H1 (cell line): ENCODE measurements at regions not wholly inside any gene's neighbourhood (a gene's known extent, or its start where the extent isn't known, plus 50 kb on each side); places are given as distances from the start of the nearest gene placed in this dataset.

Experiments used
- CTCF ChIA-PET: fragments of 300-600 bp; sonication (Branson Sonifier 250); formaldehyde crosslinking; loops from one replicate; lab custom pipeline; 2021; ENCODE audit not compliant: partially characterized antibody; lab: Charles Lee
- POLR2A ChIA-PET: fragments of 300-600 bp; sonication (Branson Sonifier 250); formaldehyde crosslinking; loops from one replicate; lab custom pipeline; 2021; ENCODE audit warnings: inconsistent platforms; ENCODE audit not compliant: partially characterized antibody; lab: Charles Lee
- DNase-seq, 2 experiments: peaks; one replicate each; pipeline versions ENCODE4 v3.0.0 to v3.0.0-alpha.2; 2010 to 2022; ENCODE audit warnings: low spot score in 2 of 2, low read depth in 1 of 2, mixed read lengths in 1 of 2
- FAIRE-seq: peaks from 2 replicates; lab custom pipeline; 2011; peaks lifted over from hg19 to GRCh38; lab: Jason Lieb, UNC
- H2AFZ ChIP-seq: 2 replicates; pipeline ENCODE4 v1.8.1; 2012; ENCODE audit warnings: low read length, inconsistent platforms
- H2AK5ac ChIP-seq: 2 replicates; pipeline ENCODE4 v1.6.1; 2013; ENCODE audit warnings: low read depth, low read length
- H2BK120ac ChIP-seq: replicated peaks from 2 replicates; pipeline ENCODE3; 2013; ENCODE audit warnings: low read depth, low read length, inconsistent platforms
- H2BK12ac ChIP-seq: 2 replicates; pipeline ENCODE4 v1.6.1; 2013; ENCODE audit warnings: low read depth, low read length
- H2BK15ac ChIP-seq: 2 replicates; pipeline ENCODE4 v1.6.1; 2013; ENCODE audit warnings: low read length
- H2BK20ac ChIP-seq: 2 replicates; pipeline ENCODE4 v1.6.1; 2013; ENCODE audit warnings: low read length
- H2BK5ac ChIP-seq: 2 replicates; pipeline ENCODE4 v1.6.1; 2013; ENCODE audit warnings: low read depth, low read length
- H3K14ac ChIP-seq: 2 replicates; pipeline ENCODE4 v1.6.1; 2013; ENCODE audit warnings: inconsistent platforms; ENCODE audit not compliant: insufficient read length
- H3K18ac ChIP-seq: 2 replicates; pipeline ENCODE4 v1.6.1; 2013; ENCODE audit warnings: low read length; ENCODE audit errors: extremely low read depth
- H3K23ac ChIP-seq: 2 replicates; pipeline ENCODE4 v1.6.1; 2013; ENCODE audit warnings: inconsistent platforms; ENCODE audit not compliant: insufficient read length
- H3K23me2 ChIP-seq: 2 replicates; pipeline ENCODE4 v1.6.1; 2013; ENCODE audit warnings: low read depth, low read length
- H3K27ac ChIP-seq: 2 replicates; pipeline ENCODE4 v1.6.1; 2011; ENCODE audit warnings: low read depth, low read length, inconsistent platforms
- H3K27me3 ChIP-seq, 4 experiments: replicated peaks in 1 of 4; 1 replicate in 1 of 4; 2 replicates in 3 of 4; pipeline versions ENCODE4 v1.6.1 to v1.8.1; 2011 to 2013; ENCODE audit warnings: low read length in 3 of 4, mild to moderate bottlenecking in 3 of 4, inconsistent platforms in 2 of 4, mixed read lengths in 2 of 4, moderate library complexity in 1 of 4; ENCODE audit not compliant: control insufficient read depth in 3 of 4, insufficient read depth in 3 of 4; ENCODE audit errors: extremely low read depth in 1 of 4
- H3K36me3 ChIP-seq, 4 experiments: 2 replicates each; pipeline versions ENCODE4 v1.6.1 to v1.8.1; 2011 to 2013; ENCODE audit warnings: mild to moderate bottlenecking in 4 of 4, low read length in 3 of 4, moderate library complexity in 2 of 4, control low read depth in 1 of 4, inconsistent platforms in 1 of 4; ENCODE audit not compliant: insufficient read depth in 4 of 4, control insufficient read depth in 2 of 4
- H3K4ac ChIP-seq: replicated peaks from 2 replicates; pipeline ENCODE3; 2013; ENCODE audit warnings: low read length, low read depth, mixed read lengths, inconsistent platforms; ENCODE audit not compliant: insufficient read length
- H3K4me1 ChIP-seq, 4 experiments: replicated peaks in 1 of 4; 1 replicate in 1 of 4; 2 replicates in 3 of 4; pipeline versions ENCODE4 v1.6.1 to v1.8.1; 2011 to 2013; ENCODE audit warnings: low read length in 3 of 4, inconsistent platforms in 2 of 4, mixed read lengths in 1 of 4; ENCODE audit not compliant: insufficient read depth in 4 of 4, control insufficient read depth in 3 of 4
- H3K4me2 ChIP-seq, 2 experiments: 2 replicates each; pipeline versions ENCODE4 v1.6.1 to v1.8.1; 2011 to 2013; ENCODE audit warnings: low read depth in 2 of 2, low read length in 2 of 2, control low read depth in 1 of 2, inconsistent platforms in 1 of 2, mild to moderate bottlenecking in 1 of 2; ENCODE audit not compliant: insufficient read depth in 1 of 2
- H3K4me3 ChIP-seq, 4 experiments: fragments of 200-600, 300-600 bp in 1 of 4; sonication (generic), shearing (Covaris generic), sonication (Bioruptor Twin) in 1 of 4; 2 replicates each; pipeline versions ENCODE4 v1.5.1 to v1.8.1; 2011 to 2016; ENCODE audit warnings: low read length in 4 of 4, low read depth in 3 of 4, control low read depth in 2 of 4, inconsistent platforms in 2 of 4, mild to moderate bottlenecking in 2 of 4, mixed read lengths in 1 of 4, moderate library complexity in 1 of 4; ENCODE audit not compliant: insufficient read depth in 2 of 4; ENCODE audit errors: extremely low read depth in 1 of 4
- H3K56ac ChIP-seq: replicated peaks from 2 replicates; pipeline ENCODE3; 2013; ENCODE audit warnings: low read depth, mild to moderate bottlenecking, mixed read lengths, low read length, inconsistent platforms; ENCODE audit not compliant: insufficient read length
- H3K79me1 ChIP-seq: 2 replicates; pipeline ENCODE4 v1.6.1; 2013; ENCODE audit warnings: low read depth, low read length, control low read depth
- H3K79me2 ChIP-seq, 2 experiments: 2 replicates each; pipeline versions ENCODE4 v1.6.1 to v1.8.1; 2012 to 2013; ENCODE audit warnings: low read length in 2 of 2, mild to moderate bottlenecking in 2 of 2, inconsistent platforms in 1 of 2; ENCODE audit not compliant: insufficient read depth in 2 of 2, control insufficient read depth in 1 of 2
- H3K9ac ChIP-seq, 4 experiments: replicated peaks in 1 of 4; 1 replicate in 1 of 4; 2 replicates in 3 of 4; pipeline versions ENCODE4 v1.6.1 to v1.8.1; 2011 to 2013; ENCODE audit warnings: low read depth in 3 of 4, low read length in 3 of 4, control low read depth in 2 of 4, mild to moderate bottlenecking in 2 of 4, moderate library complexity in 2 of 4, inconsistent platforms in 1 of 4; ENCODE audit errors: extremely low read depth in 1 of 4
- H3K9me3 ChIP-seq, 2 experiments: 2 replicates each; pipeline versions ENCODE4 v1.6.1 to v1.8.1; 2012 to 2013; ENCODE audit warnings: mild to moderate bottlenecking in 2 of 2, moderate library complexity in 2 of 2, control low read depth in 1 of 2, inconsistent platforms in 1 of 2, low read depth in 1 of 2, low read length in 1 of 2, mixed read lengths in 1 of 2; ENCODE audit not compliant: insufficient read depth in 2 of 2
- H4K20me1 ChIP-seq, 2 experiments: replicated peaks in 1 of 2; 2 replicates each; pipeline versions ENCODE3 to v1.8.1; 2011 to 2013; ENCODE audit warnings: inconsistent platforms in 2 of 2, low read length in 2 of 2, mild to moderate bottlenecking in 1 of 2; ENCODE audit not compliant: insufficient read depth in 2 of 2, control insufficient read depth in 1 of 2
- H4K5ac ChIP-seq: 2 replicates; pipeline ENCODE4 v1.6.1; 2013; ENCODE audit warnings: low read length, low read depth, mixed read lengths, inconsistent platforms; ENCODE audit not compliant: insufficient read length
- H4K8ac ChIP-seq: 2 replicates; pipeline ENCODE4 v1.8.0; 2013; ENCODE audit warnings: mild to moderate bottlenecking, moderate library complexity, low read length, inconsistent platforms; ENCODE audit not compliant: insufficient read depth; ENCODE audit errors: extremely low read depth
- H4K91ac ChIP-seq: replicated peaks from 2 replicates; pipeline ENCODE3; 2013; ENCODE audit warnings: low read length, mixed read lengths, inconsistent platforms; ENCODE audit not compliant: insufficient read length
- BACH1 ChIP-seq: IDR thresholded peaks from 2 replicates; pipeline ENCODE4 v1.6.1; 2012; ENCODE audit warnings: low read length, improper control_type of control experiment
- CTBP2 ChIP-seq: IDR thresholded peaks from 2 replicates; pipeline ENCODE4 v1.7.0; 2011; ENCODE audit warnings: borderline replicate concordance, mild to moderate bottlenecking, moderate library complexity, mixed read lengths, low read length; ENCODE audit not compliant: insufficient read depth, insufficient read length
- GTF2F1 ChIP-seq: IDR thresholded peaks from 2 replicates; pipeline ENCODE4 v1.6.1; 2012; ENCODE audit warnings: low read depth, low read length, improper control_type of control experiment, borderline replicate concordance
- MAFK ChIP-seq: IDR thresholded peaks from 2 replicates; pipeline ENCODE4 v1.6.1; 2012; ENCODE audit warnings: low read depth, mild to moderate bottlenecking, improper control_type of control experiment, low read length
- NRF1 ChIP-seq: IDR thresholded peaks from 2 replicates; pipeline ENCODE4 v1.6.1; 2011; ENCODE audit warnings: mild to moderate bottlenecking, low read depth, low read length, improper control_type of control experiment
- POLR2AphosphoS5 ChIP-seq: IDR thresholded peaks from 2 replicates; pipeline ENCODE4 v1.6.1; 2011; ENCODE audit warnings: low read depth, low read length
- POU5F1 ChIP-seq: IDR thresholded peaks from 2 replicates; pipeline ENCODE4 v1.6.1; 2011; ENCODE audit warnings: low read depth, mild to moderate bottlenecking, low read length, moderate library complexity
- RBBP5 ChIP-seq: IDR thresholded peaks from 2 replicates; pipeline ENCODE4 v1.7.1; 2012; ENCODE audit warnings: low read depth, mild to moderate bottlenecking, inconsistent platforms, low read length, moderate library complexity, borderline replicate concordance
- SAP30 ChIP-seq: fragments of 300-600 bp; sonication (generic); IDR thresholded peaks from 2 replicates; pipeline ENCODE4 v1.7.1; 2012; ENCODE audit warnings: low read length, moderate library complexity, mild to moderate bottlenecking, inconsistent platforms; ENCODE audit not compliant: insufficient read depth, insufficient replicate concordance
- SP4 ChIP-seq: IDR thresholded peaks from 2 replicates; pipeline ENCODE4 v1.6.1; 2012; ENCODE audit warnings: low read length, inconsistent platforms
- TBP ChIP-seq: IDR thresholded peaks from 2 replicates; pipeline ENCODE4 v1.6.1; 2011; ENCODE audit warnings: low read depth, low read length, improper control_type of control experiment
- WGBS, 2 experiments: shearing (Covaris generic) in 1 of 2; methylation state at CpG; one replicate each; pipeline versions ENCODE4 v1.1.6 to v1.1.7; 2013 to 2015; ENCODE audit warnings: low lambda C conversion rate in 2 of 2, mixed read lengths in 2 of 2, inconsistent platforms in 1 of 2, low coverage in 1 of 2, missing lambda C conversion rate in 1 of 2; ENCODE audit not compliant: insufficient replicate concordance in 2 of 2, insufficient coverage in 1 of 2, insufficient read length in 1 of 2; ENCODE audit errors: extremely low coverage in 1 of 2, missing lambda C conversion rate in 1 of 2; 5-methylcytosine and 5-hydroxymethylcytosine counted together
- TF ChIP-seq, protein P1 (sequence below): IDR thresholded peaks from 2 replicates; pipeline ENCODE4 v1.6.1; 2011; ENCODE audit warnings: low read length, improper control_type of control experiment
- TF ChIP-seq, protein P2 (sequence below): IDR thresholded peaks from 2 replicates; pipeline ENCODE4 v1.6.1; 2012; ENCODE audit warnings: inconsistent platforms

DNA sequence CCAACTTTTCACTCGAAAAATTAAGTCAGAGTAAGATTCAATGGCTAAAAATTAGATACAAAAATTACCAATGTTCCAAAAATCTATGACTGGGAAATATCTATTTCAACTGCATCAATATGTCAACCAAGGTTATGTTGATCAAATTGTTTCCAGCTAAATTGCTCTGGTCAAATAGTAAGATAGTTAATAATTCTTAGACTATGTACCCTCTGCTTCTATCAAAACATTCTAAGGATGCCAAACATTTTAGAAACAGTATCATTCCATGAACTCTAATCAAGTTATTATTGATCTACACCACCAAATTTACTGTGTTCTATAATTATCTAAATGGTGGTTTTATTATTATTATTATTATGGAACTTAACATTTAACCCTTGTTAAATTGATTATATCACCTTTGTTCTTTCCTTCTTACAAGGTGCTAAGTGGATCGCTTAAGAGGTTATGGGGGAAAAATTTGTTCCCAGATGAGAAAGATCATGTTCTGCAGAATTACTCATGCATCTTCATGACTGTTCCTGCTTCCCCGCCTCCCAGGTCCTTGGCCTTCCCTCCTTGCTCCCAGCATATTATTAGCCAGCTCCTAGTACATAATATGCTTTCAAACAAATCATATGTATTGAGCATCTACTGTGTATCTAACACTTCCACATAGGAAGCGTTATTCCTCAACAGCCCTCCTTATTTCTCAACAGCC, 240.5 kb upstream of the KRR1 start:
- no peak overlapping the region for H3K18ac ChIP-seq
- FAIRE-seq (no peak), DNase-seq (no peak)
- no peaks in the 10 kb centered on the region for H3K27me3 ChIP-seq
- ChIA-PET CTCF (interaction anchor here (0.7 to 1.1 kb wide), 2 partner anchors 226 to 547 kb away, joined by 3 read pairs; no protein-coding TSS in a partner anchor), POLR2A (no interaction called here)
- no peak overlapping the region for H3K27ac ChIP-seq
- WGBS, 2 experiments, result 84% methylated on average over 4 of the region's 4 CpGs; no CpG with 5 or more reads in 1 of the 2 experiments
- H4K5ac ChIP-seq, result no peak overlapping the region
- no peak overlapping the region for H2BK5ac ChIP-seq
- no peak overlapping the region for H2BK15ac ChIP-seq
- no peak overlapping the region for H3K14ac ChIP-seq
- H2AK5ac ChIP-seq, result no peak overlapping the region
- no peaks in the 10 kb centered on the region; the same call in 1 of the 2 replicates for H3K23me2 ChIP-seq
- no peak overlapping the region for H3K9ac ChIP-seq
- no peak overlapping the region for H2BK20ac ChIP-seq
- H3K79me2 ChIP-seq, result no peaks in the 10 kb centered on the region
- H3K4ac ChIP-seq, result no peak overlapping the region
- H4K20me1 ChIP-seq, result no peaks in the 10 kb centered on the region
- H2BK12ac ChIP-seq, result no peak overlapping the region
- H2AFZ ChIP-seq, result no peak overlapping the region
- no peaks in the 10 kb centered on the region for H3K9me3 ChIP-seq
- H3K56ac ChIP-seq, result no peak overlapping the region
- H3K4me2 ChIP-seq, result no peak overlapping the region
- no peak overlapping the region for H3K4me3 ChIP-seq
- no peak overlapping the region for H2BK120ac ChIP-seq
- no peaks in the 10 kb centered on the region for H3K79me1 ChIP-seq
- H4K8ac ChIP-seq, result no peak overlapping the region
- no peak overlapping the region for H4K91ac ChIP-seq
- no peaks in the 10 kb centered on the region for H3K4me1 ChIP-seq
- no peaks in the 10 kb centered on the region for H3K36me3 ChIP-seq
- H3K23ac ChIP-seq, result no peak overlapping the region
- TF ChIP-seq SAP30 (no peak), POU5F1 (no peak), TBP (no peak), NRF1 (no peak), POLR2AphosphoS5 (no peak), CTBP2 (no peak), MAFK (no peak), RBBP5 (no peak), BACH1 (no peak), SP4 (no peak), GTF2F1 (no peak)
- TF ChIP-seq, protein P1, sequence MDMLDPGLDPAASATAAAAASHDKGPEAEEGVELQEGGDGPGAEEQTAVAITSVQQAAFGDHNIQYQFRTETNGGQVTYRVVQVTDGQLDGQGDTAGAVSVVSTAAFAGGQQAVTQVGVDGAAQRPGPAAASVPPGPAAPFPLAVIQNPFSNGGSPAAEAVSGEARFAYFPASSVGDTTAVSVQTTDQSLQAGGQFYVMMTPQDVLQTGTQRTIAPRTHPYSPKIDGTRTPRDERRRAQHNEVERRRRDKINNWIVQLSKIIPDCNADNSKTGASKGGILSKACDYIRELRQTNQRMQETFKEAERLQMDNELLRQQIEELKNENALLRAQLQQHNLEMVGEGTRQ, result no peak
- TF ChIP-seq, protein P2, sequence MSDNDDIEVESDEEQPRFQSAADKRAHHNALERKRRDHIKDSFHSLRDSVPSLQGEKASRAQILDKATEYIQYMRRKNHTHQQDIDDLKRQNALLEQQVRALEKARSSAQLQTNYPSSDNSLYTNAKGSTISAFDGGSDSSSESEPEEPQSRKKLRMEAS, result no peak
